ENCODE measurements at regions not wholly inside any gene's neighbourhood (a gene's known extent, or its start where the extent isn't known, plus 50 kb on each side); places are given as distances from the start of the nearest gene placed in this dataset.

- H3K27ac ChIP-seq, result no peak overlapping the region
- TF ChIP-seq CTCF (conservative IDR thresholded peaks at IDR 0.05) (no peak), EZH2 (IDR thresholded peaks at IDR 0.05; ENCODE audit: low read depth) (no peak)
- H3K4me3 ChIP-seq, result no peak overlapping the region
- H3K9me3 ChIP-seq (ENCODE audit: insufficient read depth, low read depth), result no peaks in the 10 kb centered on the region; the same call in 1 of the 2 replicates
- H3K36me3 ChIP-seq (ENCODE audit: low read depth), result no peaks in the 10 kb centered on the region
- H3K4me2 ChIP-seq, result no peak overlapping the region
- CTCF ChIA-PET, result no interaction called here
- POLR2A ChIA-PET (ENCODE audit: unreplicated experiment), result no interaction called here
- no TSS peak for BruUV-seq (replicated peaks)
- intact Hi-C loops (cut with micrococcal nuclease; ENCODE audit: unreplicated experiment), result no loop called here
- peaks cover 19% of the 10 kb centered on the region for H3K27me3 ChIP-seq (ENCODE audit: insufficient read depth, low read depth)
- no peaks in the 10 kb centered on the region for H3K79me2 ChIP-seq (ENCODE audit: low read depth)
- no peaks in the 10 kb centered on the region for H3K9me2 ChIP-seq (ENCODE audit: insufficient read depth)
- H4K20me1 ChIP-seq (ENCODE audit: insufficient read depth), result no peaks in the 10 kb centered on the region
- no peaks in the 10 kb centered on the region for H3K4me1 ChIP-seq (replicated peaks; ENCODE audit: insufficient read depth)
- no peak overlapping the region for H2AFZ ChIP-seq
- no peaks in the 10 kb centered on the region for H3F3A ChIP-seq (ENCODE audit: insufficient read depth, low read depth)
- DNase-seq, result no peak
Measured at GRCh38 chr2:129080715-129081476, 762.2 kb upstream of the HS6ST1 start.

- no peaks in the 10 kb centered on the region for H3K36me3 ChIP-seq (ENCODE audit: low read depth)
- no peaks in the 10 kb centered on the region for H3K27me3 ChIP-seq (ENCODE audit: insufficient read depth, low read depth)
- H3K4me2 ChIP-seq, result no peak overlapping the region
- CTCF ChIA-PET, result no interaction called here
- no TSS peak for BruUV-seq (replicated peaks)
- H3K9me2 ChIP-seq (ENCODE audit: insufficient read depth), result no peaks in the 10 kb centered on the region
- no peak for DNase-seq
- intact Hi-C loops (cut with micrococcal nuclease; ENCODE audit: unreplicated experiment), result no loop called here
- no peaks in the 10 kb centered on the region for H3K79me2 ChIP-seq (ENCODE audit: low read depth)
- POLR2A ChIA-PET (ENCODE audit: unreplicated experiment), result no interaction called here
- H3K4me3 ChIP-seq, result no peak overlapping the region
- H3F3A ChIP-seq (ENCODE audit: insufficient read depth, low read depth), result no peaks in the 10 kb centered on the region
- H3K27ac ChIP-seq, result no peak overlapping the region
- no peaks in the 10 kb centered on the region; the same call in 1 of the 2 replicates for H3K9me3 ChIP-seq (ENCODE audit: insufficient read depth, low read depth)
- TF ChIP-seq EZH2 (IDR thresholded peaks at IDR 0.05; ENCODE audit: low read depth), result no peak
- TF ChIP-seq CTCF (conservative IDR thresholded peaks at IDR 0.05), result no peak
- H4K20me1 ChIP-seq (ENCODE audit: insufficient read depth), result no peaks in the 10 kb centered on the region
- H2AFZ ChIP-seq, result no peak overlapping the region
- no peaks in the 10 kb centered on the region for H3K4me1 ChIP-seq (replicated peaks; ENCODE audit: insufficient read depth)
Measured at GRCh38 chr2:129085386-129085785, 766.7 kb upstream of the HS6ST1 start.

GRCh38 chr2:129087133-129087813 is 768.6 kb upstream of the HS6ST1 start:
- TF ChIP-seq CTCF (conservative IDR thresholded peaks at IDR 0.05) (no peak), EZH2 (IDR thresholded peaks at IDR 0.05; ENCODE audit: low read depth) (no peak)
- no peaks in the 10 kb centered on the region; the same call in 1 of the 2 replicates for H3K9me3 ChIP-seq (ENCODE audit: insufficient read depth, low read depth)
- BruUV-seq (replicated peaks), result no TSS peak
- H3K9me2 ChIP-seq (ENCODE audit: insufficient read depth), result no peaks in the 10 kb centered on the region
- H3F3A ChIP-seq (ENCODE audit: insufficient read depth, low read depth), result no peaks in the 10 kb centered on the region
- intact Hi-C loops (cut with micrococcal nuclease; ENCODE audit: unreplicated experiment), result no loop called here
- H3K4me2 ChIP-seq, result no peak overlapping the region
- no peaks in the 10 kb centered on the region for H3K36me3 ChIP-seq (ENCODE audit: low read depth)
- H3K27me3 ChIP-seq (ENCODE audit: insufficient read depth, low read depth), result no peaks in the 10 kb centered on the region
- ChIA-PET CTCF (no interaction called here), POLR2A (ENCODE audit: unreplicated experiment) (no interaction called here)
- H4K20me1 ChIP-seq (ENCODE audit: insufficient read depth), result no peaks in the 10 kb centered on the region
- H3K4me1 ChIP-seq (replicated peaks; ENCODE audit: insufficient read depth), result no peaks in the 10 kb centered on the region
- no peaks in the 10 kb centered on the region for H3K79me2 ChIP-seq (ENCODE audit: low read depth)
- no peak overlapping the region for H3K4me3 ChIP-seq
- peak in 1 of 2 experiments; percentile 46 for DNase-seq
- H2AFZ ChIP-seq, result no peak overlapping the region
- H3K27ac ChIP-seq, result no peak overlapping the region
